ENCODE measurements at regions not wholly inside any gene's neighbourhood (a gene's known extent, or its start where the extent isn't known, plus 50 kb on each side); places are given as distances from the start of the nearest gene placed in this dataset.
"Not testable (repeated sequence)": the region's sequence is repeated elsewhere in the genome, so short reads cannot be mapped to it uniquely, and the experiment has no call there.

DNA sequence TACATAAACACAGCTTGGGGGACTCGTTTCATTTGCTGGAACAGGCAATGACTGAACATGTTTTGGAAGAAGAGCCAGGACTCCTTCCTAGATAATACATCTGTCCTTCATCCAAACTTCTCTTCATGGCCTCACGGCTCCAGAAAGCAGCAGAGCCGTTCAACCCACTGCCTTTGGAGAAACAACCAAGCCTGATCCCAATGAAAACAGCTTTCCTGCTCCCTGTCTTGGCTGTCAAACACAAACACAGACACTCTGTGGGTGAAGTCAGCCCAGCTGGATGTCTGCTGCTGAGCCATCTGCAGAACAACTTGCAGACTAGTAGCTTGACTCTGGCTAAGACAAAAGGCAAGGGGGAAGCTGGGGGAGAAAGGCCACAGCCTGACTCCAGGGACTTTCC is 345.1 kb upstream of the PSMD7 start:
- no peak for DNase-seq (ENCODE audit: low spot score)

DNA sequence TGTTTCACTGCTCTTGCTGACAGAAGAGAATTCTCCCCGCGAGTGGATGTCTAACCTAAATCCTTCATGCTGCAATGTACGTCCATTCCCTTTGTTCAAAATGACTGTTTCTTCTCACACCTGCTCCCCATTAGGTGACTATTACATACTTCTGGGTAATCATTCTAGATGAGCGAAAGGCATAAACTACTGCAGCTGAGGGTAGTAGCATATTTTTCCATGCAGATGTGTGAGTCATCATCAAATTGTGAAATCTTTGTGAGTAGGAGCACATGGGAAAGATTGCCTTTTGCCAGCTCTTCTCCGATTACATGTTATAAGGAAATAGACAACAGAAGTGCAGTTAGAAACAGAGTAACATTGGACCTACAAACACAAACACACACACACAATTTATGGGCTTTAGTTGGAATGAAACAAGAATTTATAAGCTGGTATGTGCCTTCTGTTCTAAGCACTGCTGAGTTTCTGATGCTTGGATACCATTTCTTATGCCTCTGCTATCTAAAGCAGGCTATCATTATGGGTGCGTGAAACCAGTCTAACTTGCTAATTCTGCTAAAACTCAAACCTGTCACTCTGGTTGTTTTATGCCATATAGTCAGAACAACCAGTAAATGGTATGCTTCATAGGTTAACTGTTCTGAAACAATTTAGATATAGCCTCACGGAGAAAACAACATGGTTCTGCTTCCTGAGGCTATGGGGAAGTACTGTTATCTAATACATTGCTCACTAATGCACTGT is 346.9 kb upstream of the PSMD7 start:
- no peak for DNase-seq (ENCODE audit: low spot score)

DNA sequence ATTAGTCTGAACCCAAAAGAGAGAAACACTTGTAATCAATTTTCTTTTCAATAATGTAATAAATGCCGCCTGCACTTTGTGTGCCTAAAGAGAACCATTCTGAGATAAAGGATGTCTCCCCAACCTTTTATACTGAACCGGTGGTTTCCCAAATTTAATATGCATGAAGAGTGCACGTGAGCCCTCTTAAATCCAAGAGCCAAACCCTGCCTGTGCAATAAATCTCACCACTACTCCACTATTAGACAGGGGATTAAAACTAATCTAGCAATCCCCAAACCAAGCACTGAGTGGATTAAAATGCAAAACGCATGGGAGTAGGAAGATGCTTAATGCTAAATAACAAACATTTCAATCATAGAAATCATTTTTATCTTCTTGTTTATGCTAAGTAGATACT is 351.0 kb upstream of the PSMD7 start:
- DNase-seq (ENCODE audit: low spot score) = no peak

- DNase-seq (ENCODE audit: low spot score) = not testable (repeated sequence)
Measured at GRCh38 chr16:73943184-73943583, 353.4 kb upstream of the PSMD7 start.

GRCh38 chr16:73940786-73941185 is 355.8 kb upstream of the PSMD7 start:
- DNase-seq (ENCODE audit: low spot score) = not testable (repeated sequence)

DNA sequence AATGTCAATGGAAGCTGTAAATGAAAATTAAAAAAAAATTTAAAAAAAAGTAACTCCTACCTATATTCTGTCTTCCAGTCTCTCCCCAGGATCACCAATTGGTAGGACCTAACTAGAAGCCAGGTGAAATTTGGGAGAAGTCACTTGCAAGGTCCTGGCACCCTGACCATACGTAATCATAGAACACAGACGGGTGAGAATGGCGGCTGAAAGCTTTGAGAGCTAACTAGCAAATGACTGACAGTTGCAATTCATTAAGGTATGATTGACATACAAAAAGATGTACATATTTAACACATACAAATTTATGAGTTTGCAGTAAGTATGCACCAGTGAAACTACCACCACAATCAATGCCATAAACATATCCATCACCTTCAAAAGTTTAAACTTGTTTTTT is 372.7 kb upstream of the PSMD7 start:
- no peak for DNase-seq (ENCODE audit: low spot score)

GRCh38 chr16:73921295-73921694 is 375.3 kb upstream of the PSMD7 start:
- no peak for DNase-seq (ENCODE audit: low spot score)

DNA sequence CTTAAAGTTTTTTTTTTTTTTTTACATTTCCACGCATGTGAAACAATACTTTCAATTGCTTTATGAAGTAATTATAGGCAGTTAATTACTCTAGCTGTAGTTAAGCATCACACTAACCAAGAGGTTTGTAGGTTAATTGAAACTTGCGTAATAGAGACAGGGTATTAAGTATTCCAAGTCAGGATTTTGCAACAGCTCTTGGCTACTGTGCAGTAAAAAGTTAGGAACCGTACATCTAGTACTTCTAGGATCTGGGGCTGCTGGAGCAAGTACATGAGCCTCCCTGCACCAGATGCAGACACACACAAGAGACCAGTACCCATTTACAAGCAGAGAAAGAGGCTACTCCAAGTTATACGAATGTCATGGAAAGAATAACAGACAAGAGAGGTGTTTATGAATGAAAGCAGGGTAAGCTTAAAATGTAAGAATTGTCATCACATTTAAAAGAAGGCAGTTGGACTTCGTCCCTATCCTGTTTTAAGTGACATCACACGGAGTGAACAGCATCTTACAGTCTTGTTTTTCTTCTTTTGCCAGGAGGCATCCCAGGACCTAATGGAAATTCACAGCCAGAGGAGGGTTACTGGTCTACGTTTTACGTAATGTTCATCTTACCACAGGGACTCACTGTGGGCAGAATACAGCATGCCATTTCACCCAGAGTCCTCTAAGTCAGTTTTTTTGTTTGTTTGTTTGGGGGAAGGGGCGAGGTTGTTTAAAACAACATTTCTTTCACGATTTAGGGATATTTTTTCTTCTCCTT is 379.6 kb upstream of the PSMD7 start:
- no peak for DNase-seq (ENCODE audit: low spot score)

GRCh38 chr16:73915935-73916334 is 380.7 kb upstream of the PSMD7 start:
- DNase-seq (ENCODE audit: low spot score) = no peak

DNA sequence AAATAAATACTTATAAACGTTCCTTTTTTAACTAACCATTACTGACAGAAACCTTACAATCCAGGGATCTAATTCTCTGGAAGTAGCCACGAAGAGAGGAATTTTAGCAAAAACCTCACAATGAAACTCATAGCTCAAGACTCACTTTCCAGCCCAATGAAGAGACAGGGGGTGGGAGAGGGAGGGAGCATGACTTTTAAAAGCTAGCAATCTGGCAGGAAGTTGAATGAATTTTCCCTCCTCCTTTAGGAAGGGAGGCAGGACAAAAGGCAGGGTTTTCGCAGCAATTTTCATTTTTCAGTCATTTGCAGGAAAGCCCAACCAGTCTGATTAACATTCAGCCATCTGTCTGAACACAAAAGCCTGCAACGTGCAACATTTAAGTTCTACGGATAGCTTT is 381.5 kb upstream of the PSMD7 start:
- no peak for DNase-seq (ENCODE audit: low spot score)

DNA sequence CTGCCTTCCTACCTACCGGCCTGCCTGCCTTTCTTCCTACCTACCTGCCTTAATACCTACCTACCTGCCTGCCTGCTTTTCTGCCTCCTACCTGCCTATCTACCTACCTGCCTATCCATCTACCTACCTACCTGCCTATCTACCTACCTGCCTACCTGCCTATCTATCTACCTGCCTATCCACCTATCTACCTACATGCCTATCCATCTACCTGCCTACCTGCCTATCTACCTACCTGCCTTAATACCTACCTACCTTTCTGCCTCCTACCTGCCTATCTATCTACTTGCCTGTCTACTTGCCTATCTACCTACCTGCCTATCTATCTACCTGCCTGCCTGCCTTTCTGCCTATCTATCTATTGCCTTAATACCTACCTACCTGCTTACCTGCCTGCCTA is 383.8 kb upstream of the PSMD7 start:
- DNase-seq (ENCODE audit: low spot score) = no peak

DNA sequence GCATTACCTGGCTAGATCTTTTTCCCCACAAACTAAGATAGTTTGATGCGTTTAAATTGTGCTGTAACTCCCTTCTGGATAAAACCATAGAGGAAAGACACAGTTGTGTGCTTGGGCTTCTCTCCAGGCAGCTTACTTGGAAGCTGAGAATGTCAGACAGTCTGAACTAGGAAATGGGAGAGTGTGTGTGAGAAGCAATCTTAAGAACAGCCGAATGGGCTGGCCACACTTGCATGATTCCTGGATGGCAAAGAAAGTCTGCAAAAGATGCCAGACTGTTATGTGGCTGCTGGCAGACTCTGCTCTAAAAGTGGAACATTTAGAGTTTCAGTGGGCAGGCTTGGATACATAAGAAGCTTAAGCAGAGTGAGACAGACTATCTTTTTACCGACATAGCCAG is 384.3 kb upstream of the PSMD7 start:
- no peak for DNase-seq (ENCODE audit: low spot score)

- DNase-seq (ENCODE audit: low spot score) = no peak
Measured at GRCh38 chr16:73909529-73910035, 387.0 kb upstream of the PSMD7 start.

GRCh38 chr16:73891129-73891542 is 405.5 kb upstream of the PSMD7 start:
- DNase-seq (ENCODE audit: low spot score) = no peak

DNA sequence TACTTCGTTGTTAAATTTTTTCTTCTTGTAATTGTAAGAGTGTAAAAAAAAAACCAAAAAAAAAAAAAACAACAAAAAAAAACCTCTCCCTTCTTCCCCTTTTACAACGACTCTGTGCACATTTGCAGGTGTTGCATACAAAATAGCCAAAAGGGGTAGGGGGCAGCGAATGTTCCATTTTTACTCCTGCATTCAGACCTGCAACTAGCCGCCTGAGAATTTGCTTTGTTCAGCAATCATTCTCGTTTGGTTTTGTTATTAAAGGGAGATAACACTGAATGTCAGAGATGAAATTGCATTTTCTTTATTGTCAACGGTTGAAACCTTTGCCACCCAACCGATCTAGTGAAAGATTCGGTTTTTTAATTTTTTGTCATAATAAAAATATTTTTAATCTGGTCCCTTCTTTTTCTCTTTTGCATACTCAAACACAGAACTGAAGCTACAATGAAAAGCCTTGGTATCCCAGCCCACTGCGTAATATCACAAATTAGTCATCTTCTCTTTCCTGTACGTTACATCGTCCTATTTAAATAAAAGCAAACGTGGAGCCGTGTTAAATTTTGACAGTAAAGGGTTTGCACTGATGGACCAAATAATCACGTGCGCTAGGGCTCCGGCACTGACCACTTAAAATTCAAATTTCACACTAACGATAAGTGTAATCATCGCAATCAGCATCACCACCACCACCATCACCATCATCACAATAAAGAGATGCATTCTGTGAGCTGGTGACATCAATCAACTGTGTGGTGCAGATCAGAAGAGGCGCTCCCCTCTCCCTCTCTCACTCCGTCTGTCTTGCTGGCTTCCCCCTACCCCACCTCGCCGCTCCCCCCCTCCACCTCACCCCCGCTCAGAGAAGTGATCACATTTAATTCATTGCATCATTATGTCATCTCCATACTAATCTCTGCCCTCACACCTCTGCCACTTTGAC is 406.2 kb upstream of the PSMD7 start:
- no peak for DNase-seq (ENCODE audit: low spot score)

DNA sequence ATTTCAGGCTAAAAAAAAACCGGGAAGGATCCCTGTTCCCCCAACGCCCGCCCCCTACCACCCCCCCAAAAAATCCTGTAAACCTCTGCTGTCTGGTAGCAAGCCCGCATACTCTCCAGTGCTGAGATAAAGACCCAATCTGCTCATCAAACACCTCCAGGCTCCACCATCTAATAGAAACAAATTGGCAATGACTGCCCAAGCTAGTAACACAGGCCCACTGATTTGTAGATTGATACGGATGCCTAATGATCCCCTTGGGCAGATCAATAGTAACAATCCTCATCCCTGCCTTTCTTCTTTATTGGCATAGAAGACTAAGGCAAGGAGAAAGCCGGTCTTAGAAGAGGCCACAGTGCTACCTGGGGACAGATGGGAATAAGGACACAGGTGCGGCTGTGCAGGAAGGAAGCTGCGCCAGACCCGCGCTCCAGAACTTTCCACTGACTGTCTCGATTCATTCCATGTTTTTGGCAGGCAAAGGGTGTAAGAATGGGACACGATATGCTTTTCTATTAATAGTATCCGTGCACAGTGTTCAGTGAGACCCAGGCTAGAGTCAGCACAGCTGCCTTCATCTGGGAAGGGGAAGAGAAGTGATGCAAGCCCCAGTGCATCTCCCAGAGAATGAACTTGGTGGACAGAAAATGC is 407.6 kb upstream of the PSMD7 start:
- DNase-seq (ENCODE audit: low spot score) = no peak

GRCh38 chr16:73887911-73888310 is 408.7 kb upstream of the PSMD7 start:
- no peak for DNase-seq (ENCODE audit: low spot score)

GRCh38 chr16:73886426-73886825 is 410.2 kb upstream of the PSMD7 start:
- no peak for DNase-seq (ENCODE audit: low spot score)

GRCh38 chr16:73885319-73885718 is 411.3 kb upstream of the PSMD7 start:
- DNase-seq (ENCODE audit: low spot score) = no peak

DNA sequence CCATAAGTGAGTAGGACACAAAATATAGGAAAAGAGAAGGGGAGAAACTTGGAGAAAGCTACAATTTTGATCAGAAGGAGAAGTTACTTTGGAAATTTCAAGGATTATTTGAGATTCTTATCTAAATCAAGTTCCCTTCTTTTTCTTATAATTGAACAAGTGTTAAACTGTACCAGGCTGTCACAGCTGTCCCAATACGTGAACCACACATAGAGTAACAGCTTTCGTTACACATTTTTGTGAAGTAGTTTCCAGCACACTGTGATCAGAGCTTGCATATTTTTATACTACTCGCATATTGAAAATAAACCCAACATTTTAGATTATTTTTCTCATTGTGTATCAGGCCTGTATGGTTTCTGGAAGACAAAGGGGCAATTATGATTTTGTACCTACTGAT is 412.8 kb upstream of the PSMD7 start:
- DNase-seq (ENCODE audit: low spot score) = no peak

GRCh38 chr16:73883126-73883525 is 413.5 kb upstream of the PSMD7 start:
- DNase-seq (ENCODE audit: low spot score) = no peak

- DNase-seq (ENCODE audit: low spot score) = no peak
Measured at GRCh38 chr16:73882651-73883050, 414.0 kb upstream of the PSMD7 start.
